ENCODE measurements at regions not wholly inside any gene's neighbourhood (a gene's known extent, or its start where the extent isn't known, plus 50 kb on each side); places are given as distances from the start of the nearest gene placed in this dataset.

GRCh38 chr1:222171005-222171404 is 376.9 kb downstream of the HHIPL2 start:
- peak; percentile 28 for DNase-seq (ENCODE audit: low read depth)
- peak; percentile 70 for TF ChIP-seq CTCF (IDR thresholded peaks at IDR 0.05; ENCODE audit: control insufficient read depth, insufficient read depth, low read depth, low read length, missing control alignments)
- H3K4me3 ChIP-seq (ENCODE audit: control insufficient read depth, low read depth, low read length): no peak overlapping the region

GRCh38 chr1:222168621-222169020 is 379.3 kb downstream of the HHIPL2 start:
- H3K4me3 ChIP-seq (ENCODE audit: control insufficient read depth, low read depth, low read length): no peak overlapping the region
- TF ChIP-seq CTCF (IDR thresholded peaks at IDR 0.05; ENCODE audit: control insufficient read depth, insufficient read depth, low read depth, low read length, missing control alignments): no peak
- DNase-seq (ENCODE audit: low read depth): no peak

DNA sequence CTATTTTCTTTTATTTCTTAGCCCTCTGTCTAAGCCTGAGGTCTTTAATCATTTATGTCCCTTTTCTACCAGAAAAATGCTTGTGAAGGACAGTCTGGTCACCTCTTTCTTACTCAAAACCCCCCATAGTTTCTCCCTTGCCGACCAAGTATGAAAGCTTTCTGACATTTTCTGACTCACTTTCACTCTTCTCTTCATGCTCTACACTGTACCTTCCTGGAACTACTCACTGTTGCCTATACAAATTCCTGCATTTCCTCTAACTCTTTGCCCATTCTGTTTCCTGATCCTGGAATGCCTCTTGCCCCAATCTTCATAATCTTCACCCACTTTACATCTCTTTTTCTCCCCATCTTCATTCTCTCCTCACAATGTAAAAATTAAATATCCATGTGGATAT is 380.0 kb downstream of the HHIPL2 start:
- H3K4me3 ChIP-seq (ENCODE audit: control insufficient read depth, low read depth, low read length): no peak overlapping the region
- DNase-seq (ENCODE audit: low read depth): no peak

GRCh38 chr1:222167111-222167510 is 380.8 kb downstream of the HHIPL2 start:
- H3K4me3 ChIP-seq (ENCODE audit: control insufficient read depth, low read depth, low read length): no peak overlapping the region
- DNase-seq (ENCODE audit: low read depth): peak; percentile 89
- peak; percentile 67 for TF ChIP-seq CTCF (IDR thresholded peaks at IDR 0.05; ENCODE audit: control insufficient read depth, insufficient read depth, low read depth, low read length, missing control alignments)

More for the DNA sequence above, 380.0 kb downstream of the HHIPL2 start:
- TF ChIP-seq CTCF (IDR thresholded peaks at IDR 0.05; ENCODE audit: control insufficient read depth, insufficient read depth, low read depth, low read length, missing control alignments): no peak

DNA sequence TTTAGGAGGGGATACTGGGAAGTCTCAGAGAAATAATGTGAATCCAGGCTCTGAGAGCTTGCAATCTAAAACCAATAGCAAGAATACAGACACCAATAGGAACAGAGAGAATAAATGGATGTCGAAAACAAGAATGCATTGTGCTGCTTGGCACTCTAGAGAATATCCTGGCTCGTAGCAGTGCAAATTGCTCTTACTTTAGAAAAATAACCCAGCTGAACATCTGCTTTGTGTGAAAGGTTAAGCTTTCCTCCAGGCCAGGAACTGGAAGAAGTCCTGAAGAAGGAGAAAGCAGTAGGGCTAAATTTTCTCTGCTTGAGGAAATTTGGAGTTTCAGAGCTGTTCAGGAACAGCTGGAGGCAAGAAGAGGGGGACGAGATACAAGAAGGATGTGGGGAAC is 382.3 kb downstream of the HHIPL2 start:
- H3K4me3 ChIP-seq (ENCODE audit: control insufficient read depth, low read depth, low read length): no peak overlapping the region
- no peak for DNase-seq (ENCODE audit: low read depth)
- no peak for TF ChIP-seq CTCF (IDR thresholded peaks at IDR 0.05; ENCODE audit: control insufficient read depth, insufficient read depth, low read depth, low read length, missing control alignments)

DNA sequence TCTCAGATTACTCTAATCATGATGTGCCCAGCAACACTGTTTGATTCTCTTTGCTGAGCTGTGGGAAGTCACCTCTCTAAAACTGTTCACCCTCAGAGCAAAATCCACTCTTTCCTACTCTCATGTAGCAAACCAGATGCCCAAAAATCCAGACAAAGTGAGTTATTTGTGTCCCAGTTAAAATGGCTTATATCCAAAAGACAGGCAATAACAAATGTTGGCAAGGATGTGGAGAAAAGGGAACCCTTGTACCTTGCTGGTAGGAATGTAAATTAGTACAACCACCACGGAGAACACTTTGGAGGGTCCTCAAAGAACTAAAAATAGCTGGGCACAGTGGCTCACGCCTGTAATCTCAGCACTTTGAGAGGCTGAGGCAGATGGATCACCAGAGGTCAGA is 384.0 kb downstream of the HHIPL2 start:
- no peak overlapping the region for H3K4me3 ChIP-seq (ENCODE audit: control insufficient read depth, low read depth, low read length)
- no peak for TF ChIP-seq CTCF (IDR thresholded peaks at IDR 0.05; ENCODE audit: control insufficient read depth, insufficient read depth, low read depth, low read length, missing control alignments)
- no peak for DNase-seq (ENCODE audit: low read depth)

DNA sequence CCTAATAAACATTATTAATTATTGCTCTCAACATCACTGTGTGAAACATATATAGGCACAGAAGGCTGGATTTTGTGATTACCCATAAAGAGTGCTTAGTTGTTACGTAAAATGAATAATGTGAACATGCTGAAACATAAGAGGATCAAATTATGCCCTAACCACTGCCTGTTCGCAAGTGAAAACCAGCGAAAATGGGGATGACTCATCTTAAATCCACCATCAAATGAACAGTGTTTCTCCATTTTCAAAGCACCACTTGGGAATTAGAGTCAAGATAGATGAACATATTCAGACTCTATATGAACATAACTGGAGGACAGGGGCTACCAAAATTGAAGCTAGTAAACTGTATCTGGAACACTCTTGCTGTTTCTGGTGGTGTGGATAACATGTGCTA is 386.2 kb downstream of the HHIPL2 start:
- no peak for DNase-seq (ENCODE audit: low read depth)
- no peak overlapping the region for H3K4me3 ChIP-seq (ENCODE audit: control insufficient read depth, low read depth, low read length)
- TF ChIP-seq CTCF (IDR thresholded peaks at IDR 0.05; ENCODE audit: control insufficient read depth, insufficient read depth, low read depth, low read length, missing control alignments): no peak

All from AG09309 (cell line).